Breast epithelium (tissue), 3 donors: ENCODE measurements at regions not wholly inside any gene's neighbourhood (a gene's known extent, or its start where the extent isn't known, plus 50 kb on each side); places are given as distances from the start of the nearest gene placed in this dataset.

ENCODE experiments used
- POLR2A ChIP-seq: fragments of 450-650 bp; IDR thresholded peaks from one replicate; pipeline ENCODE4 v1.6.1; 2016; ENCODE audit warnings: antibody characterized with exemption, mild to moderate bottlenecking, moderate library complexity
- TF ChIP-seq, protein P1 (sequence below), 3 donors: fragments of 450-650 bp; IDR thresholded peaks; one replicate each; pipeline ENCODE4 v1.5.1; 2016 to 2017; ENCODE audit warnings: antibody characterized with exemption in 3 of 3, mild to moderate bottlenecking in 3 of 3, moderate library complexity in 3 of 3

GRCh38 chr7:96638669-96639068 is 71.0 kb downstream of the SEM1 start:
- no peak for TF ChIP-seq POLR2A
- TF ChIP-seq, protein P1, sequence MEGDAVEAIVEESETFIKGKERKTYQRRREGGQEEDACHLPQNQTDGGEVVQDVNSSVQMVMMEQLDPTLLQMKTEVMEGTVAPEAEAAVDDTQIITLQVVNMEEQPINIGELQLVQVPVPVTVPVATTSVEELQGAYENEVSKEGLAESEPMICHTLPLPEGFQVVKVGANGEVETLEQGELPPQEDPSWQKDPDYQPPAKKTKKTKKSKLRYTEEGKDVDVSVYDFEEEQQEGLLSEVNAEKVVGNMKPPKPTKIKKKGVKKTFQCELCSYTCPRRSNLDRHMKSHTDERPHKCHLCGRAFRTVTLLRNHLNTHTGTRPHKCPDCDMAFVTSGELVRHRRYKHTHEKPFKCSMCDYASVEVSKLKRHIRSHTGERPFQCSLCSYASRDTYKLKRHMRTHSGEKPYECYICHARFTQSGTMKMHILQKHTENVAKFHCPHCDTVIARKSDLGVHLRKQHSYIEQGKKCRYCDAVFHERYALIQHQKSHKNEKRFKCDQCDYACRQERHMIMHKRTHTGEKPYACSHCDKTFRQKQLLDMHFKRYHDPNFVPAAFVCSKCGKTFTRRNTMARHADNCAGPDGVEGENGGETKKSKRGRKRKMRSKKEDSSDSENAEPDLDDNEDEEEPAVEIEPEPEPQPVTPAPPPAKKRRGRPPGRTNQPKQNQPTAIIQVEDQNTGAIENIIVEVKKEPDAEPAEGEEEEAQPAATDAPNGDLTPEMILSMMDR (IDR thresholded peaks at IDR 0.05), result no peak
